Esophagus muscularis mucosa (tissue), 4 donors: ENCODE measurements at regions not wholly inside any gene's neighbourhood (a gene's known extent, or its start where the extent isn't known, plus 50 kb on each side); places are given as distances from the start of the nearest gene placed in this dataset.

Experiments
- DNase-seq: peaks from one replicate; pipeline ENCODE4 v3.0.0-alpha.2; 2017; ENCODE audit errors: extremely low spot score
- H3K27ac ChIP-seq, 4 donors: fragments of 200-600 bp; sonication (generic); replicated peaks in 1 of 4; 1 replicate in 3 of 4; 2 replicates in 1 of 4; pipeline ENCODE4 v1.5.1; 2016 to 2019; ENCODE audit warnings: mild to moderate bottlenecking in 1 of 4
- H3K27me3 ChIP-seq, 4 donors: fragments of 200-600 bp; sonication (generic); one replicate each; pipeline versions ENCODE4 v1.5.1 to v1.6.0; 2016 to 2019
- H3K36me3 ChIP-seq, 4 donors: fragments of 200-600 bp; sonication (generic); one replicate each; pipeline ENCODE4 v1.5.1; 2016 to 2019
- H3K4me1 ChIP-seq, 4 donors: fragments of 200-600 bp; sonication (generic); one replicate each; pipeline ENCODE4 v1.5.1; 2016 to 2019
- H3K4me3 ChIP-seq, 4 donors: fragments of 200-600 bp; sonication (generic); 1 replicate in 2 of 4; 2 replicates in 2 of 4; pipeline ENCODE4 v1.5.1; 2016 to 2019; ENCODE audit warnings: mild to moderate bottlenecking in 4 of 4, moderate library complexity in 1 of 4
- H3K9me3 ChIP-seq, 4 donors: fragments of 200-600 bp; sonication (generic); 1 replicate in 3 of 4; 2 replicates in 1 of 4; pipeline ENCODE4 v1.5.1; 2016 to 2019
- CTCF ChIP-seq, 3 experiments: fragments of 200-600 bp in 2 of 3; fragments of 450-650 bp in 1 of 3; sonication (generic) in 2 of 3; IDR thresholded peaks; one replicate each; pipeline ENCODE4 v1.5.1; 2017 to 2019; ENCODE audit warnings: antibody characterized with exemption in 3 of 3, mild to moderate bottlenecking in 2 of 3, moderate library complexity in 1 of 3
- EP300 ChIP-seq: sonication (generic); formaldehyde crosslinking; IDR thresholded peaks from one replicate; pipeline ENCODE4 v1.6.1; 2017; ENCODE audit warnings: antibody characterized with exemption
- POLR2A ChIP-seq: fragments of 450-650 bp; IDR thresholded peaks from one replicate; pipeline ENCODE4 v1.6.1; 2017; ENCODE audit warnings: antibody characterized with exemption, moderate library complexity, mild to moderate bottlenecking, low read depth
- POLR2AphosphoS5 ChIP-seq, 2 donors: sonication (generic); formaldehyde crosslinking; IDR thresholded peaks; one replicate each; pipeline ENCODE4 v1.6.1; 2017; ENCODE audit warnings: antibody characterized with exemption in 2 of 2
- WGBS: methylation state at CpG from one replicate; pipeline ENCODE4 v1.1.5; 2018; 5-methylcytosine and 5-hydroxymethylcytosine counted together
- intact Hi-C: fragments of 100-400 bp; cut with DNase I; formaldehyde crosslinking; loops from one replicate; pipeline ENCODE4 v1.15.1; 2023

- TF ChIP-seq EP300 (no peak), POLR2AphosphoS5 (IDR thresholded peaks at IDR 0.05) (no peak), POLR2A (no peak), CTCF (IDR thresholded peaks at IDR 0.05) (no peak)
- peaks cover 5 to 9% (median 5%) of the 10 kb centered on the region in 4 donors for H3K4me1 ChIP-seq
- no peaks in the 10 kb centered on the region for H3K36me3 ChIP-seq
- WGBS = 93% methylated on average over 6 of the region's 6 CpGs
- no peak overlapping the region for H3K27ac ChIP-seq
- H3K4me3 ChIP-seq = no peak overlapping the region
- no peaks in the 10 kb centered on the region for H3K27me3 ChIP-seq
- H3K9me3 ChIP-seq = no peaks in the 10 kb centered on the region
- intact Hi-C loops = no loop called here
- DNase-seq = no peak
Measured at GRCh38 chr6:166677941-166678340, 50.9 kb upstream of the RPS6KA2 start.
